ENCODE measurements at regions not wholly inside any gene's neighbourhood (a gene's known extent, or its start where the extent isn't known, plus 50 kb on each side); places are given as distances from the start of the nearest gene placed in this dataset.

DNA sequence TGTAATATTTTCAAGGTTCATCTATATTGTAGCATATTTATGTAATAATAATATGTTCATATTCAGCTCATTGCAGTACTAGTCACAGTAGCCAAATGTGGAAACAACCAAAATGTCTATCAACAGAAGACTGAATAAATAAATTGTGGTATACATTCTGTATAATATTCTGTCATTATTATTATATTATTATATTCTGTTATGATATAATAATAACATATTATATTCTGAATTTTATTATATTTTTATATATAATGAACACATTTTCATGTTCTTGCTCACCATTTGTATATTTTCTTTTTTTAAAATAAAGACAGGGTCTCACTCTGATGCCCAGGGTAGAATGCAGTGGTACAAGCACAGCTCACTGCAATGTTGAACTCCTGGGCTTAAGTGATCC, 91.2 kb upstream of the STARD3NL start:
- TF ChIP-seq, protein P1, sequence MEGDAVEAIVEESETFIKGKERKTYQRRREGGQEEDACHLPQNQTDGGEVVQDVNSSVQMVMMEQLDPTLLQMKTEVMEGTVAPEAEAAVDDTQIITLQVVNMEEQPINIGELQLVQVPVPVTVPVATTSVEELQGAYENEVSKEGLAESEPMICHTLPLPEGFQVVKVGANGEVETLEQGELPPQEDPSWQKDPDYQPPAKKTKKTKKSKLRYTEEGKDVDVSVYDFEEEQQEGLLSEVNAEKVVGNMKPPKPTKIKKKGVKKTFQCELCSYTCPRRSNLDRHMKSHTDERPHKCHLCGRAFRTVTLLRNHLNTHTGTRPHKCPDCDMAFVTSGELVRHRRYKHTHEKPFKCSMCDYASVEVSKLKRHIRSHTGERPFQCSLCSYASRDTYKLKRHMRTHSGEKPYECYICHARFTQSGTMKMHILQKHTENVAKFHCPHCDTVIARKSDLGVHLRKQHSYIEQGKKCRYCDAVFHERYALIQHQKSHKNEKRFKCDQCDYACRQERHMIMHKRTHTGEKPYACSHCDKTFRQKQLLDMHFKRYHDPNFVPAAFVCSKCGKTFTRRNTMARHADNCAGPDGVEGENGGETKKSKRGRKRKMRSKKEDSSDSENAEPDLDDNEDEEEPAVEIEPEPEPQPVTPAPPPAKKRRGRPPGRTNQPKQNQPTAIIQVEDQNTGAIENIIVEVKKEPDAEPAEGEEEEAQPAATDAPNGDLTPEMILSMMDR (IDR thresholded peaks at IDR 0.05), result no peak
- TF ChIP-seq POLR2A (IDR thresholded peaks at IDR 0.05), result no peak

Measured in right lobe of liver (tissue), 4 donors.